Hepatocyte (in vitro differentiated cells): ENCODE measurements at regions not wholly inside any gene's neighbourhood (a gene's known extent, or its start where the extent isn't known, plus 50 kb on each side); places are given as distances from the start of the nearest gene placed in this dataset.
"Not testable (repeated sequence)": the region's sequence is repeated elsewhere in the genome, so short reads cannot be mapped to it uniquely, and the experiment has no call there.

Source experiments
- DNase-seq: peaks from one replicate; pipeline ENCODE4 v3.0.0-alpha.2; 2016; ENCODE audit warnings: low spot score
- H2AFZ ChIP-seq: fragments of 200-600 bp; sonication (generic); 2 replicates; pipeline ENCODE4 v1.6.0; 2016; ENCODE audit warnings: antibody characterized with exemption, mild to moderate bottlenecking
- H3K27ac ChIP-seq: fragments of 200-600 bp; sonication (generic); 2 replicates; pipeline ENCODE4 v1.5.1; 2016; ENCODE audit warnings: mild to moderate bottlenecking
- H3K27me3 ChIP-seq: fragments of 200-600 bp; sonication (generic); 2 replicates; pipeline ENCODE4 v1.6.1; 2016
- H3K36me3 ChIP-seq: fragments of 200-600 bp; sonication (generic); replicated peaks from 2 replicates; pipeline ENCODE4 v1.5.1; 2016; ENCODE audit warnings: low read depth; ENCODE audit not compliant: insufficient read depth
- H3K4me1 ChIP-seq: fragments of 200-600 bp; sonication (generic); 2 replicates; pipeline ENCODE4 v1.5.1; 2016; ENCODE audit warnings: mild to moderate bottlenecking, moderate library complexity; ENCODE audit not compliant: insufficient read depth
- H3K4me2 ChIP-seq: fragments of 200-600 bp; sonication (generic); 2 replicates; pipeline ENCODE4 v1.6.0; 2016
- H3K4me3 ChIP-seq: fragments of 200-600 bp; sonication (generic); 2 replicates; pipeline ENCODE4 v1.5.1; 2016; ENCODE audit warnings: mild to moderate bottlenecking
- H3K79me2 ChIP-seq: fragments of 200-600 bp; sonication (generic); 2 replicates; pipeline ENCODE4 v1.6.0; 2017; ENCODE audit warnings: mild to moderate bottlenecking
- H3K9me2 ChIP-seq: fragments of 200-600 bp; sonication (generic); replicated peaks from 2 replicates; pipeline ENCODE4 v1.6.0; 2017; ENCODE audit warnings: mild to moderate bottlenecking; ENCODE audit not compliant: insufficient read depth
- H3K9me3 ChIP-seq: fragments of 200-600 bp; sonication (generic); 2 replicates; pipeline ENCODE4 v1.5.1; 2016; ENCODE audit warnings: low read depth, mild to moderate bottlenecking
- H4K20me1 ChIP-seq: fragments of 200-600 bp; sonication (generic); 2 replicates; pipeline ENCODE4 v1.6.0; 2016; ENCODE audit warnings: mild to moderate bottlenecking; ENCODE audit not compliant: insufficient read depth, poor library complexity, severe bottlenecking
- CTCF ChIP-seq: fragments of 200-600 bp; sonication (generic); IDR thresholded peaks from 2 replicates; pipeline ENCODE4 v1.5.1; 2016; ENCODE audit warnings: antibody characterized with exemption, mild to moderate bottlenecking; ENCODE audit not compliant: poor library complexity
- EZH2 ChIP-seq: fragments of 200-600 bp; sonication (generic); IDR thresholded peaks from 2 replicates; pipeline ENCODE4 v1.6.1; 2016; ENCODE audit warnings: antibody characterized with exemption, mild to moderate bottlenecking, borderline replicate concordance
- EZH2phosphoT487 ChIP-seq: fragments of 200-600 bp; sonication (generic); IDR thresholded peaks from one replicate; pipeline ENCODE4 v1.6.1; 2018; ENCODE audit warnings: antibody characterized with exemption, mild to moderate bottlenecking, low read depth, moderate library complexity; ENCODE audit not compliant: unreplicated experiment, severe bottlenecking
- WGBS: methylation state at CpG from one replicate; pipeline ENCODE4 v1.1.6; 2016; ENCODE audit warnings: low lambda C conversion rate; ENCODE audit errors: missing lambda C conversion rate; 5-methylcytosine and 5-hydroxymethylcytosine counted together

GRCh38 chr4:117135634-117136354 is 50.4 kb upstream of the TRAM1L1 start:
- no peaks in the 10 kb centered on the region for H3K27me3 ChIP-seq
- no peak for DNase-seq
- H4K20me1 ChIP-seq = no peaks in the 10 kb centered on the region
- H3K9me2 ChIP-seq = no peaks in the 10 kb centered on the region
- H2AFZ ChIP-seq = no peak overlapping the region
- H3K9me3 ChIP-seq = no peaks in the 10 kb centered on the region
- H3K27ac ChIP-seq = no peak overlapping the region
- no peaks in the 10 kb centered on the region for H3K36me3 ChIP-seq
- no peak overlapping the region for H3K4me2 ChIP-seq
- H3K4me3 ChIP-seq = no peak overlapping the region
- no peaks in the 10 kb centered on the region for H3K79me2 ChIP-seq
- no peaks in the 10 kb centered on the region for H3K4me1 ChIP-seq
- TF ChIP-seq EZH2phosphoT487 (no peak), EZH2 (no peak), CTCF (no peak)

GRCh38 chr4:117137145-117137544 is 51.8 kb upstream of the TRAM1L1 start:
- H3K4me2 ChIP-seq = no peak overlapping the region
- DNase-seq = no peak
- TF ChIP-seq EZH2 (no peak), EZH2phosphoT487 (no peak), CTCF (no peak)
- no peaks in the 10 kb centered on the region for H4K20me1 ChIP-seq
- no peaks in the 10 kb centered on the region for H3K36me3 ChIP-seq
- no peaks in the 10 kb centered on the region for H3K79me2 ChIP-seq
- no peak overlapping the region for H2AFZ ChIP-seq
- H3K9me2 ChIP-seq = no peaks in the 10 kb centered on the region
- no peaks in the 10 kb centered on the region for H3K27me3 ChIP-seq
- no peaks in the 10 kb centered on the region for H3K4me1 ChIP-seq
- 96% methylated on average over 2 of the region's 2 CpGs for WGBS
- no peak overlapping the region for H3K27ac ChIP-seq
- H3K9me3 ChIP-seq = no peaks in the 10 kb centered on the region
- no peak overlapping the region for H3K4me3 ChIP-seq

GRCh38 chr4:117138732-117139131 is 53.4 kb upstream of the TRAM1L1 start:
- H3K27ac ChIP-seq, H3K4me1 ChIP-seq, H3K79me2 ChIP-seq, H3K4me2 ChIP-seq, H2AFZ ChIP-seq, H4K20me1 ChIP-seq, H3K36me3 ChIP-seq, H3K4me3 ChIP-seq, H3K27me3 ChIP-seq, H3K9me3 ChIP-seq, H3K9me2 ChIP-seq, DNase-seq: not testable (repeated sequence)
- WGBS = 94% methylated on average over 3 of the region's 3 CpGs

GRCh38 chr4:117154251-117154650 is 68.9 kb upstream of the TRAM1L1 start:
- no peaks in the 10 kb centered on the region for H3K27me3 ChIP-seq
- H3K9me2 ChIP-seq = no peaks in the 10 kb centered on the region
- no peaks in the 10 kb centered on the region for H3K4me1 ChIP-seq
- no peak for DNase-seq
- WGBS = 93% methylated on average over 6 of the region's 6 CpGs
- H3K9me3 ChIP-seq = no peaks in the 10 kb centered on the region
- no peak overlapping the region for H3K27ac ChIP-seq
- TF ChIP-seq EZH2phosphoT487 = no peak
- TF ChIP-seq CTCF = no peak
- TF ChIP-seq EZH2 = no peak
- no peak overlapping the region for H2AFZ ChIP-seq
- H3K4me3 ChIP-seq = no peak overlapping the region
- H3K4me2 ChIP-seq = no peak overlapping the region
- no peaks in the 10 kb centered on the region for H3K36me3 ChIP-seq
- H4K20me1 ChIP-seq = no peaks in the 10 kb centered on the region
- no peaks in the 10 kb centered on the region for H3K79me2 ChIP-seq
